ENCODE measurements at regions not wholly inside any gene's neighbourhood (a gene's known extent, or its start where the extent isn't known, plus 50 kb on each side); places are given as distances from the start of the nearest gene placed in this dataset.

- peak; percentile 87 for TF ChIP-seq ZNF687 (CRISPR knock-in tag; IDR thresholded peaks at IDR 0.05)
- TF ChIP-seq NFE2 (CRISPR knock-in tag; IDR thresholded peaks at IDR 0.05) = no peak
- no peak for TF ChIP-seq EEA1 (CRISPR knock-in tag; IDR thresholded peaks at IDR 0.05; ENCODE audit: borderline replicate concordance)
- no peak for TF ChIP-seq FUBP1 (CRISPR knock-in tag; IDR thresholded peaks at IDR 0.05; ENCODE audit: borderline replicate concordance)
- TF ChIP-seq EHMT2 (IDR thresholded peaks at IDR 0.05; ENCODE audit: borderline replicate concordance, low read depth, low read length) = no peak
- no peak for TF ChIP-seq MYPOP (CRISPR knock-in tag; IDR thresholded peaks at IDR 0.05)
- TF ChIP-seq SKIL (CRISPR knock-in tag; IDR thresholded peaks at IDR 0.05; ENCODE audit: borderline replicate concordance) = no peak; the same call in 1 of the 2 replicates
- no peak for TF ChIP-seq RFX5 (IDR thresholded peaks at IDR 0.05; ENCODE audit: low read depth, low read length)
- no peak for TF ChIP-seq HOXA9 (CRISPR knock-in tag; IDR thresholded peaks at IDR 0.05; ENCODE audit: borderline replicate concordance)
- TF ChIP-seq FOXA3 (CRISPR knock-in tag; IDR thresholded peaks at IDR 0.05) = peak; percentile 82
- TF ChIP-seq NR2C2 (CRISPR knock-in tag; IDR thresholded peaks at IDR 0.05; ENCODE audit: borderline replicate concordance) = no peak
- TF ChIP-seq KDM1A (CRISPR knock-in tag; IDR thresholded peaks at IDR 0.05) = peak; percentile 94
- no peak for TF ChIP-seq ZNF703 (CRISPR knock-in tag; IDR thresholded peaks at IDR 0.05; ENCODE audit: borderline replicate concordance)
- no peak for TF ChIP-seq IRF9 (CRISPR knock-in tag; IDR thresholded peaks at IDR 0.05; ENCODE audit: borderline replicate concordance)
- no peak for TF ChIP-seq ZNF761 (CRISPR knock-in tag; conservative IDR thresholded peaks at IDR 0.05)
- TF ChIP-seq HNF4A (CRISPR knock-in tag; IDR thresholded peaks at IDR 0.05) = peak; percentile 66
- TF ChIP-seq RORA (CRISPR knock-in tag; IDR thresholded peaks at IDR 0.05) = no peak
- TF ChIP-seq ZBTB38 (CRISPR knock-in tag; IDR thresholded peaks at IDR 0.05) = peak; percentile 59; the same call in 1 of the 2 replicates
- no peak for TF ChIP-seq ZNF510 (CRISPR knock-in tag; IDR thresholded peaks at IDR 0.05; ENCODE audit: low read depth)
Measured at GRCh38 chr11:70637949-70638583, 239.7 kb downstream of the CTTN start (continued).
